CD4-positive, alpha-beta T cell treated with Interleukin-21 for 1 hour (primary cell): ENCODE measurements at regions not wholly inside any gene's neighbourhood (a gene's known extent, or its start where the extent isn't known, plus 50 kb on each side); places are given as distances from the start of the nearest gene placed in this dataset.
"Not testable (repeated sequence)": the region's sequence is repeated elsewhere in the genome, so short reads cannot be mapped to it uniquely, and the experiment has no call there.

Experiments used
- DNase-seq: peaks from one replicate; pipeline ENCODE4 v3.0.0-alpha.2; 2020

- no peak for DNase-seq
These were observed 558.5 kb downstream of the DMRTA1 start for GRCh38 chr9:23005156-23005555.

GRCh38 chr9:23006127-23006526, 559.5 kb downstream of the DMRTA1 start:
- no peak for DNase-seq

- DNase-seq, result no peak
These were observed 565.0 kb downstream of the DMRTA1 start for GRCh38 chr9:23011669-23012068.

- no peak for DNase-seq
These were observed 568.9 kb downstream of the DMRTA1 start for GRCh38 chr9:23015557-23015956.

GRCh38 chr9:23036416-23036815, 589.8 kb downstream of the DMRTA1 start:
- no peak for DNase-seq

GRCh38 chr9:23039402-23039801, 592.8 kb downstream of the DMRTA1 start:
- no peak for DNase-seq

GRCh38 chr9:23041466-23041865, 594.8 kb downstream of the DMRTA1 start:
- no peak for DNase-seq

GRCh38 chr9:23044549-23044948, 597.9 kb downstream of the DMRTA1 start:
- no peak for DNase-seq

- DNase-seq, result not testable (repeated sequence)
These were observed 599.4 kb downstream of the DMRTA1 start for GRCh38 chr9:23046026-23046425.

- DNase-seq, result no peak
These were observed 603.9 kb downstream of the DMRTA1 start for GRCh38 chr9:23050548-23050947.

- no peak for DNase-seq
These were observed 626.5 kb downstream of the DMRTA1 start for GRCh38 chr9:23073136-23073535.

GRCh38 chr9:23079798-23080197, 633.2 kb downstream of the DMRTA1 start:
- DNase-seq, result no peak

- DNase-seq, result no peak
These were observed 634.8 kb downstream of the DMRTA1 start for GRCh38 chr9:23081377-23081776.

GRCh38 chr9:23088932-23089364, 642.3 kb downstream of the DMRTA1 start:
- no peak for DNase-seq

GRCh38 chr9:23117616-23118015, 671.0 kb downstream of the DMRTA1 start:
- DNase-seq, result no peak

- DNase-seq, result no peak
These were observed 674.0 kb downstream of the DMRTA1 start for GRCh38 chr9:23120630-23121029.

GRCh38 chr9:23123048-23123632, 676.5 kb downstream of the DMRTA1 start:
- DNase-seq, result no peak

- DNase-seq, result no peak
These were observed 680.6 kb downstream of the ELAVL2 start for GRCh38 chr9:23145467-23145866.

- DNase-seq, result no peak
These were observed 673.0 kb downstream of the ELAVL2 start for GRCh38 chr9:23153058-23153457.

- DNase-seq, result no peak
These were observed 665.5 kb downstream of the ELAVL2 start for GRCh38 chr9:23160491-23160890.

- DNase-seq, result no peak
These were observed 665.0 kb downstream of the ELAVL2 start for GRCh38 chr9:23160952-23161469.

GRCh38 chr9:23162789-23163188, 663.3 kb downstream of the ELAVL2 start:
- DNase-seq, result no peak

- DNase-seq, result no peak
These were observed 654.6 kb downstream of the ELAVL2 start for GRCh38 chr9:23171479-23171878.

- no peak for DNase-seq
These were observed 653.8 kb downstream of the ELAVL2 start for GRCh38 chr9:23172206-23172605.

GRCh38 chr9:23172979-23173637, 652.9 kb downstream of the ELAVL2 start:
- no peak for DNase-seq
